ENCODE measurements at regions not wholly inside any gene's neighbourhood (a gene's known extent, or its start where the extent isn't known, plus 50 kb on each side); places are given as distances from the start of the nearest gene placed in this dataset.

DNA sequence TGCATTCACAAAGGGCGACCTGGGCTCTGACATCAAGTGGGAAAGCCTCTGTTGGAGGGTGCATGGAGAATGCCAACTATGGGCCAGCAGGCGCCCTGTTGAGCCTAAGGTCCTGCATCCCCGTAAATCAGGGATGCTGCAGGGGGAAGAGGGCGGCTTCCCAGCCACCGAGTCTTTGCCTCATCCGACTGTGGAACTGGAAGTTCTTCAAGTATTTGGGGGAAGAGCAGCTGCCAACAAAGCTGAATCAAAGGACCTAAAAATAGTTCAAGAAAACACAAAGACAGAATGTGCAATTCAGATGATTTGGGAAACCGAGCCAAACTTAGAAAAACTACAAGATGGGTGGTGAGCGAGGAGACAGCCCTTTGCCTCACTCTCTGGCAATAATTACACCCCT lies 281.1 kb upstream of the MGAT5 start:
- TF ChIP-seq, protein P1, sequence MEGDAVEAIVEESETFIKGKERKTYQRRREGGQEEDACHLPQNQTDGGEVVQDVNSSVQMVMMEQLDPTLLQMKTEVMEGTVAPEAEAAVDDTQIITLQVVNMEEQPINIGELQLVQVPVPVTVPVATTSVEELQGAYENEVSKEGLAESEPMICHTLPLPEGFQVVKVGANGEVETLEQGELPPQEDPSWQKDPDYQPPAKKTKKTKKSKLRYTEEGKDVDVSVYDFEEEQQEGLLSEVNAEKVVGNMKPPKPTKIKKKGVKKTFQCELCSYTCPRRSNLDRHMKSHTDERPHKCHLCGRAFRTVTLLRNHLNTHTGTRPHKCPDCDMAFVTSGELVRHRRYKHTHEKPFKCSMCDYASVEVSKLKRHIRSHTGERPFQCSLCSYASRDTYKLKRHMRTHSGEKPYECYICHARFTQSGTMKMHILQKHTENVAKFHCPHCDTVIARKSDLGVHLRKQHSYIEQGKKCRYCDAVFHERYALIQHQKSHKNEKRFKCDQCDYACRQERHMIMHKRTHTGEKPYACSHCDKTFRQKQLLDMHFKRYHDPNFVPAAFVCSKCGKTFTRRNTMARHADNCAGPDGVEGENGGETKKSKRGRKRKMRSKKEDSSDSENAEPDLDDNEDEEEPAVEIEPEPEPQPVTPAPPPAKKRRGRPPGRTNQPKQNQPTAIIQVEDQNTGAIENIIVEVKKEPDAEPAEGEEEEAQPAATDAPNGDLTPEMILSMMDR (IDR thresholded peaks at IDR 0.05; ENCODE audit: unreplicated experiment), result no peak
- BruUV-seq (replicated peaks), result no TSS peak
- no peaks in the 10 kb centered on the region for H3K9me3 Mint-ChIP-seq (ENCODE audit: unreplicated experiment)
- no peak overlapping the region for H3K4me3 Mint-ChIP-seq (ENCODE audit: unreplicated experiment)
- no peaks in the 10 kb centered on the region for H3K4me1 Mint-ChIP-seq (ENCODE audit: insufficient read depth, unreplicated experiment)
- ChIA-PET CTCF (interaction anchor here (0.7 kb wide), 1 partner anchor 825 kb away, joined by 3 read pairs; no protein-coding TSS in a partner anchor), POLR2A (no interaction called here)
- no peak overlapping the region for H3K27ac Mint-ChIP-seq (ENCODE audit: low read depth, unreplicated experiment)
- peaks cover 49% of the 10 kb centered on the region for H3K27me3 Mint-ChIP-seq (ENCODE audit: insufficient read depth, unreplicated experiment)
- DNase-seq (ENCODE audit: unreplicated experiment), result peak; percentile 13
- peaks cover 6% of the 10 kb centered on the region for H3K36me3 Mint-ChIP-seq (ENCODE audit: insufficient read depth, unreplicated experiment)
- intact Hi-C loops (cut with micrococcal nuclease), result no loop called here

DNA sequence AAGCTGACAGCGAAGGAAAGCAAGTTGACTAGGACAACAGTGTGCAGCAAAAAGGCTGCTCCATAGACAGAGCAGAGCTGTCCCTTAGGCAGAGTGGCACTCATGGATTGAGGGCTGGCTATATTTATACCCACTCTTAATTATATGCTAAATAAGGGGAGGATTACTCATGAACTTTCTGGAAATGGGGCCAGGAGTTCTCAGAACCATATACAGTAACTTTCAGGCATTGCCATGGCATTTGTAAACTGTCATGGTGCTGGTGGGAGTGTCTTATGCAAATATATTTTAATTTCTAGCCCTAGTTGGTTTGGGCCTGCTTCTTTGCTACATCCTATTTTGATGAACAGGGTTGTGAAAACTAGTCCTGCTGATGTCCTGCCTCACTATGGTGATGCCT lies 279.5 kb upstream of the MGAT5 start:
- intact Hi-C loops (cut with micrococcal nuclease), result no loop called here
- H3K4me1 Mint-ChIP-seq (ENCODE audit: insufficient read depth, unreplicated experiment), result no peaks in the 10 kb centered on the region
- H3K27me3 Mint-ChIP-seq (ENCODE audit: insufficient read depth, unreplicated experiment), result peaks cover 40% of the 10 kb centered on the region
- H3K36me3 Mint-ChIP-seq (ENCODE audit: insufficient read depth, unreplicated experiment), result peaks cover 6% of the 10 kb centered on the region
- H3K27ac Mint-ChIP-seq (ENCODE audit: low read depth, unreplicated experiment), result no peak overlapping the region
- no TSS peak for BruUV-seq (replicated peaks)
- POLR2A ChIA-PET, result interaction anchor here (0.6 kb wide), 1 partner anchor 65 kb away, joined by 3 read pairs; no protein-coding TSS in a partner anchor
- CTCF ChIA-PET, result no interaction called here
- no peak for DNase-seq (ENCODE audit: unreplicated experiment)
- TF ChIP-seq, protein P1 (IDR thresholded peaks at IDR 0.05; ENCODE audit: unreplicated experiment), result no peak
- H3K4me3 Mint-ChIP-seq (ENCODE audit: unreplicated experiment), result no peak overlapping the region
- H3K9me3 Mint-ChIP-seq (ENCODE audit: unreplicated experiment), result no peaks in the 10 kb centered on the region

DNA sequence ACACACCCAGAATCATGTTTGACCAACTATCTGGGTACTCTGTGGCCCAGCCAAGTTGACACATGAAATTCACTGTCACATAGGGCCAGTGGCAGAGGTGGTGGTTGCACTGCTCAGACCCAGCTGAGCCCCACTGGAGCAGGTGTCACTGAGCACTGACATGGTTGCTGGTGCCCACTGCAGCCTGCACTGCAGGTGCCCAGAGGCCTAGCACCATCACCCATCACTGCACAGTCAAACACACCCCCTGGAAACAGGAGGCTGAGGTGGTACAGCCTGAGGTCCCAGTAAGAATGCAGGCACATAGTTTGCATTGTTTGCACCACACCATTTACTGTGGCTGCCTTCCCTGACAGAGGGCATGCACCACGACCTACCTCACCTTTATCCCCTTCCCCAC lies 278.7 kb upstream of the MGAT5 start:
- Mint-ChIP-seq H3K9me3 (ENCODE audit: unreplicated experiment) (no peaks in the 10 kb centered on the region), H3K36me3 (ENCODE audit: insufficient read depth, unreplicated experiment) (peaks cover 6% of the 10 kb centered on the region), H3K27ac (ENCODE audit: low read depth, unreplicated experiment) (no peak overlapping the region), H3K27me3 (ENCODE audit: insufficient read depth, unreplicated experiment) (peaks cover 34% of the 10 kb centered on the region), H3K4me1 (ENCODE audit: insufficient read depth, unreplicated experiment) (no peaks in the 10 kb centered on the region), H3K4me3 (ENCODE audit: unreplicated experiment) (no peak overlapping the region)
- TF ChIP-seq, protein P1 (IDR thresholded peaks at IDR 0.05; ENCODE audit: unreplicated experiment), result no peak
- no peak for DNase-seq (ENCODE audit: unreplicated experiment)
- ChIA-PET POLR2A (no interaction called here), CTCF (no interaction called here)
- no TSS peak for BruUV-seq (replicated peaks)
- intact Hi-C loops (cut with micrococcal nuclease), result no loop called here

DNA sequence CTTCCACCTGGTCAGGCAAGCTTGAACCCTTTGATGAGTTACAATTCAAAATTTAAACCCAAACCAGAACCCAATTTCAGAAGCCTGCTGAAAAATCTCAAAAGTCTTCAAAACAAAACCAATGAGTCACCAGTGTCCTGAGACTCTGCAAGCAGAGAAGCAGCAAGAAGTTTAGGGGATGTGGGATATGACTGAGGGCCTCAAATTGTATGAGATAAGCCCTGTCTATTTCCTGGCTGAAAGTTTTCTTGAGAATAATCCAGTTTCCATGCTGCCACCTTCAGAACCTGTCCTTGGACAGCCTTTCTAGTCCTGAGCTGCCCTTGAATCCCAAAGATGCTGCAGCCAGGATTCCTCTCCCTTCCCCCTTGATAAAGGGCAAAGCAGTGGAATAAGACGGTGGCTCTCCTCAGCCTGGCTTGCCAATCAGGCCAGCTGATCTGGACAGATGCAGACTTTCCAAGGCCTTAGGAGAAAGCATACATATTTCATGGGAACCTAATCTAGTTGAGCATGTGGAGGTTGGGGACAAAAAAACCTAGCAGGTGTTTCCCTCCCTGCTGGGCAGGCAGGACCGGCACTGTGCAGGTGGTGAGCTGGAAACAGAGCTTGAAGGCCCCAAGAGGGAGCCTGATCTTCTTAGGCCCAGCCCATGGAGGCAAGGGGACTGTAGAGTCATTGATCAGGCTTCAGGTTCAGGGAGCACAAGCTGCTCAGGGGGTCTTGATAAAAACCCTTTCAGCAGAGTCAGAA lies 278.0 kb upstream of the MGAT5 start:
- H3K4me1 Mint-ChIP-seq (ENCODE audit: insufficient read depth, unreplicated experiment), result no peaks in the 10 kb centered on the region
- no peak for DNase-seq (ENCODE audit: unreplicated experiment)
- no TSS peak for BruUV-seq (replicated peaks)
- no peaks in the 10 kb centered on the region for H3K9me3 Mint-ChIP-seq (ENCODE audit: unreplicated experiment)
- H3K36me3 Mint-ChIP-seq (ENCODE audit: insufficient read depth, unreplicated experiment), result peaks cover 6% of the 10 kb centered on the region
- intact Hi-C loops (cut with micrococcal nuclease), result no loop called here
- no peak overlapping the region for H3K4me3 Mint-ChIP-seq (ENCODE audit: unreplicated experiment)
- H3K27me3 Mint-ChIP-seq (ENCODE audit: insufficient read depth, unreplicated experiment), result peaks cover 26% of the 10 kb centered on the region
- no peak overlapping the region for H3K27ac Mint-ChIP-seq (ENCODE audit: low read depth, unreplicated experiment)
- ChIA-PET POLR2A (no interaction called here), CTCF (no interaction called here)
- TF ChIP-seq, protein P1 (IDR thresholded peaks at IDR 0.05; ENCODE audit: unreplicated experiment), result no peak
